ENCODE measurements at regions not wholly inside any gene's neighbourhood (a gene's known extent, or its start where the extent isn't known, plus 50 kb on each side); places are given as distances from the start of the nearest gene placed in this dataset.

DNA sequence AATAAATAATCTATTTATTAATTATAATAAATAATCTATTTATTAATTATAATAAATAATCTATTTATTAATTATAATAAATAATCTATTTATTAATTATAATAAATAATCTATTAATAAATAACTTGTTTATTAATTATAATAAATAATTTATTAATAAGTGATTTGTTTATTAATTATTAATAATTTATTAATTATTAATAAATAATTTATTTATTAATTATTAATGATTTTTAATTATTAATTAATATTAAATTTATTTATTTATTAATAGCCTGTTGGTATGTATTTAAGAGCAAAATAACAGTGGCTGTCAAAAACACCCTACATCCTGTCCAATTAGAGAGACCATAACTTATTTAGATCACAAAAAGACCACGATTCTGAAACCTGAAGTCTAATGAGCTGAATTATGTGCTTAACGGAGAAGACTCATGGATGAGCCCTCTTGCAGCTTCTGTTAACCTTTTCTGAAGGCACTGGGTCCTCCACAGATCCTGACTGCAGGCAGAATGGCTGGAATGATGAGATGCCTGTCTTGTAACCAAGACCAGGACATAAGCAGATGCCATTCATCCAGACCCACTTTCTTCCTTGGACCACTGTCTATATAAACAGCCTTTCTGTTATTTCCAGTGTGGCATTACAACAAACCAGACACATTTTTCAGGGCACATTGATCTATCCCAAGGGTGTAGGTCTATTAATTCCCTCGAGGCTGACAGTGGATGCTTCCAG is 134.2 kb downstream of the SETD4 start:
- Histone ChIP-seq H3K27ac (ENCODE audit: low read depth, low read length) (no peak overlapping the region), H3K4me1 (ENCODE audit: control insufficient read depth, low read length) (peaks cover under 1% of the 10 kb centered on the region), H3K4me3 (ENCODE audit: low read length) (no peak overlapping the region), H3K79me2 (ENCODE audit: control insufficient read depth, low read length) (no peaks in the 10 kb centered on the region), H4K20me1 (ENCODE audit: control insufficient read depth, insufficient read depth, low read depth, low read length) (no peaks in the 10 kb centered on the region), H3K9me2 (replicated peaks; ENCODE audit: control insufficient read depth, low read length) (no peaks in the 10 kb centered on the region), H3K27me3 (ENCODE audit: control insufficient read depth, low read length) (peaks cover 13% of the 10 kb centered on the region; the same call in 1 of the 2 replicates), H3K9me3 (ENCODE audit: control insufficient read depth, insufficient read depth, low read length) (no peaks in the 10 kb centered on the region), H3K36me3 (ENCODE audit: control insufficient read depth, low read length) (no peaks in the 10 kb centered on the region), H3F3A (ENCODE audit: control insufficient read depth, insufficient read depth) (no peaks in the 10 kb centered on the region), H3K4me2 (ENCODE audit: low read length) (no peak overlapping the region)
- TF ChIP-seq EZH2phosphoT487 (IDR thresholded peaks at IDR 0.05; ENCODE audit: borderline replicate concordance, low read length) = no peak
- TF ChIP-seq CTCF (IDR thresholded peaks at IDR 0.05; ENCODE audit: low read depth, low read length, poor library complexity, severe bottlenecking) = no peak

- H3K27ac ChIP-seq (ENCODE audit: low read depth, low read length) = no peak overlapping the region
- no peak overlapping the region for H3K4me2 ChIP-seq (ENCODE audit: low read length)
- no peaks in the 10 kb centered on the region for H3K36me3 ChIP-seq (ENCODE audit: control insufficient read depth, low read length)
- H3K79me2 ChIP-seq (ENCODE audit: control insufficient read depth, low read length) = no peaks in the 10 kb centered on the region
- no peaks in the 10 kb centered on the region for H3K9me3 ChIP-seq (ENCODE audit: control insufficient read depth, insufficient read depth, low read length)
- no peak overlapping the region for H3K4me3 ChIP-seq (ENCODE audit: low read length)
- H3F3A ChIP-seq (ENCODE audit: control insufficient read depth, insufficient read depth) = no peaks in the 10 kb centered on the region
- peaks cover 13% of the 10 kb centered on the region; the same call in 1 of the 2 replicates for H3K27me3 ChIP-seq (ENCODE audit: control insufficient read depth, low read length)
- H3K9me2 ChIP-seq (replicated peaks; ENCODE audit: control insufficient read depth, low read length) = no peaks in the 10 kb centered on the region
- TF ChIP-seq CTCF (IDR thresholded peaks at IDR 0.05; ENCODE audit: low read depth, low read length, poor library complexity, severe bottlenecking) (no peak), EZH2phosphoT487 (IDR thresholded peaks at IDR 0.05; ENCODE audit: borderline replicate concordance, low read length) (no peak)
- no peaks in the 10 kb centered on the region for H4K20me1 ChIP-seq (ENCODE audit: control insufficient read depth, insufficient read depth, low read depth, low read length)
- H3K4me1 ChIP-seq (ENCODE audit: control insufficient read depth, low read length) = no peaks in the 10 kb centered on the region
Measured at GRCh38 chr21:35925497-35925896, 134.8 kb downstream of the SETD4 start.

- H3F3A ChIP-seq (ENCODE audit: control insufficient read depth, insufficient read depth) = no peaks in the 10 kb centered on the region
- H3K9me2 ChIP-seq (replicated peaks; ENCODE audit: control insufficient read depth, low read length) = no peaks in the 10 kb centered on the region
- peaks cover 13% of the 10 kb centered on the region; the same call in 1 of the 2 replicates for H3K27me3 ChIP-seq (ENCODE audit: control insufficient read depth, low read length)
- no peak overlapping the region for H3K27ac ChIP-seq (ENCODE audit: low read depth, low read length)
- H3K9me3 ChIP-seq (ENCODE audit: control insufficient read depth, insufficient read depth, low read length) = no peaks in the 10 kb centered on the region
- no peaks in the 10 kb centered on the region for H4K20me1 ChIP-seq (ENCODE audit: control insufficient read depth, insufficient read depth, low read depth, low read length)
- H3K36me3 ChIP-seq (ENCODE audit: control insufficient read depth, low read length) = no peaks in the 10 kb centered on the region
- H3K4me2 ChIP-seq (ENCODE audit: low read length) = no peak overlapping the region
- no peak overlapping the region for H3K4me3 ChIP-seq (ENCODE audit: low read length)
- no peaks in the 10 kb centered on the region for H3K4me1 ChIP-seq (ENCODE audit: control insufficient read depth, low read length)
- no peaks in the 10 kb centered on the region for H3K79me2 ChIP-seq (ENCODE audit: control insufficient read depth, low read length)
- TF ChIP-seq EZH2phosphoT487 (IDR thresholded peaks at IDR 0.05; ENCODE audit: borderline replicate concordance, low read length) = no peak
- no peak for TF ChIP-seq CTCF (IDR thresholded peaks at IDR 0.05; ENCODE audit: low read depth, low read length, poor library complexity, severe bottlenecking)
Measured at GRCh38 chr21:35924714-35925301, 135.5 kb downstream of the SETD4 start.

Measured in DOHH2 (cell line).